ENCODE measurements at regions not wholly inside any gene's neighbourhood (a gene's known extent, or its start where the extent isn't known, plus 50 kb on each side); places are given as distances from the start of the nearest gene placed in this dataset.

- no peak for DNase-seq (ENCODE audit: low read depth)
- TF ChIP-seq CTCF (conservative IDR thresholded peaks at IDR 0.05; ENCODE audit: low read length) = no peak
- no peak overlapping the region for H3K4me3 ChIP-seq (ENCODE audit: low read length)
These were observed 439.4 kb downstream of the RAP2B start for GRCh38 chr3:153601374-153601853.

- no peak for TF ChIP-seq CTCF (conservative IDR thresholded peaks at IDR 0.05; ENCODE audit: low read length)
- no peak overlapping the region for H3K4me3 ChIP-seq (ENCODE audit: low read length)
- peak; percentile 53 for DNase-seq (ENCODE audit: low read depth)
These were observed 440.8 kb downstream of the RAP2B start for GRCh38 chr3:153602801-153603200.

GRCh38 chr3:153614140-153614539 is 452.1 kb downstream of the RAP2B start:
- no peak overlapping the region for H3K4me3 ChIP-seq (ENCODE audit: low read length)
- DNase-seq (ENCODE audit: low read depth) = peak; percentile 78
- no peak for TF ChIP-seq CTCF (conservative IDR thresholded peaks at IDR 0.05; ENCODE audit: low read length)

GRCh38 chr3:153614563-153614962 is 452.5 kb downstream of the RAP2B start:
- no peak overlapping the region for H3K4me3 ChIP-seq (ENCODE audit: low read length)
- no peak for TF ChIP-seq CTCF (conservative IDR thresholded peaks at IDR 0.05; ENCODE audit: low read length)
- peak; percentile 94 for DNase-seq (ENCODE audit: low read depth)

- TF ChIP-seq CTCF (conservative IDR thresholded peaks at IDR 0.05; ENCODE audit: low read length) = no peak
- DNase-seq (ENCODE audit: low read depth) = no peak
These were observed 453.8 kb downstream of the RAP2B start for GRCh38 chr3:153615863-153616262.

GRCh38 chr3:153617463-153617862 is 455.4 kb downstream of the RAP2B start:
- no peak overlapping the region for H3K4me3 ChIP-seq (ENCODE audit: low read length)
- TF ChIP-seq CTCF (conservative IDR thresholded peaks at IDR 0.05; ENCODE audit: low read length) = no peak
- no peak for DNase-seq (ENCODE audit: low read depth)

More at GRCh38 chr3:153615863-153616262, 453.8 kb downstream of the RAP2B start:
- H3K4me3 ChIP-seq (ENCODE audit: low read length) = no peak overlapping the region

- TF ChIP-seq CTCF (conservative IDR thresholded peaks at IDR 0.05; ENCODE audit: low read length) = no peak
- no peak for DNase-seq (ENCODE audit: low read depth)
- H3K4me3 ChIP-seq (ENCODE audit: low read length) = no peak overlapping the region
These were observed 456.1 kb downstream of the RAP2B start for GRCh38 chr3:153618176-153618575.

Data from AG10803 (cell line).